ENCODE measurements at regions not wholly inside any gene's neighbourhood (a gene's known extent, or its start where the extent isn't known, plus 50 kb on each side); places are given as distances from the start of the nearest gene placed in this dataset.

DNA sequence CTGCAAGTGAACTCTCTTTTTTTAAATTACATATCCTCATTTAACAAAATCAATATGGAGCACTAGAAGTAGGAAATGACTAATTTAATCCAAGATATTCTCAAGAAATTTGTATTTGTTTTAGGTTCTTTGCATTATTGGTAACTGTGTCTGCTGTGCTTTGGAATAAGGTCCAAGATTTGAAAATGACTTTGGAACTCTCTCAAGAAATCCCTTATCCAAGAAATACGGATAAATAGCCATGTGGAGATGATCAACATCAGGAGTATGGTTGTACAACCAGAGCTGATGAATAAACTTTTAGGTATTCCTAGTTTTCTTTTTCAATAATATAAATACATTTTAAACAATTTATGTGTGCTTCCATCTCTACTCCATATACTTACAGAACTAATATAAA is 279.9 kb upstream of the SEMA3C start:
- TF ChIP-seq POLR2AphosphoS5 (IDR thresholded peaks at IDR 0.05; ENCODE audit: low read depth, low read length) (no peak), POLR2A (IDR thresholded peaks at IDR 0.05; ENCODE audit: low read depth, low read length) (no peak), POU2F2 (IDR thresholded peaks at IDR 0.05; ENCODE audit: low read depth, low read length) (no peak)
